Adrenal gland (tissue), 5 donors: ENCODE measurements at regions not wholly inside any gene's neighbourhood (a gene's known extent, or its start where the extent isn't known, plus 50 kb on each side); places are given as distances from the start of the nearest gene placed in this dataset.

Experiments
- POLR2A ChIP-seq, 2 donors: fragments of 450-650 bp; IDR thresholded peaks; one replicate each; pipeline ENCODE4 v1.6.1; 2017; ENCODE audit warnings: antibody characterized with exemption in 2 of 2, mild to moderate bottlenecking in 2 of 2, moderate library complexity in 1 of 2
- TF ChIP-seq, protein P1 (sequence below), 6 experiments: fragments of 450-650 bp in 4 of 6; fragments of 200-600 bp in 2 of 6; sonication (generic) in 1 of 6; IDR thresholded peaks; 1 replicate in 5 of 6; 2 replicates in 1 of 6; pipeline versions ENCODE4 v1.5.1 to v1.8.0; 2016 to 2021; ENCODE audit warnings: antibody characterized with exemption in 6 of 6, mild to moderate bottlenecking in 2 of 6, moderate library complexity in 1 of 6
- donor health status: DM: no; HTN: no; CAD: no.

GRCh38 chr1:232271299-232271698 lies 358.6 kb downstream of the SIPA1L2 start:
- TF ChIP-seq, protein P1, sequence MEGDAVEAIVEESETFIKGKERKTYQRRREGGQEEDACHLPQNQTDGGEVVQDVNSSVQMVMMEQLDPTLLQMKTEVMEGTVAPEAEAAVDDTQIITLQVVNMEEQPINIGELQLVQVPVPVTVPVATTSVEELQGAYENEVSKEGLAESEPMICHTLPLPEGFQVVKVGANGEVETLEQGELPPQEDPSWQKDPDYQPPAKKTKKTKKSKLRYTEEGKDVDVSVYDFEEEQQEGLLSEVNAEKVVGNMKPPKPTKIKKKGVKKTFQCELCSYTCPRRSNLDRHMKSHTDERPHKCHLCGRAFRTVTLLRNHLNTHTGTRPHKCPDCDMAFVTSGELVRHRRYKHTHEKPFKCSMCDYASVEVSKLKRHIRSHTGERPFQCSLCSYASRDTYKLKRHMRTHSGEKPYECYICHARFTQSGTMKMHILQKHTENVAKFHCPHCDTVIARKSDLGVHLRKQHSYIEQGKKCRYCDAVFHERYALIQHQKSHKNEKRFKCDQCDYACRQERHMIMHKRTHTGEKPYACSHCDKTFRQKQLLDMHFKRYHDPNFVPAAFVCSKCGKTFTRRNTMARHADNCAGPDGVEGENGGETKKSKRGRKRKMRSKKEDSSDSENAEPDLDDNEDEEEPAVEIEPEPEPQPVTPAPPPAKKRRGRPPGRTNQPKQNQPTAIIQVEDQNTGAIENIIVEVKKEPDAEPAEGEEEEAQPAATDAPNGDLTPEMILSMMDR (IDR thresholded peaks at IDR 0.05), result no peak
- TF ChIP-seq POLR2A (IDR thresholded peaks at IDR 0.05), result no peak
